ENCODE measurements at regions not wholly inside any gene's neighbourhood (a gene's known extent, or its start where the extent isn't known, plus 50 kb on each side); places are given as distances from the start of the nearest gene placed in this dataset.
"Not testable (repeated sequence)": the region's sequence is repeated elsewhere in the genome, so short reads cannot be mapped to it uniquely, and the experiment has no call there.

DNA sequence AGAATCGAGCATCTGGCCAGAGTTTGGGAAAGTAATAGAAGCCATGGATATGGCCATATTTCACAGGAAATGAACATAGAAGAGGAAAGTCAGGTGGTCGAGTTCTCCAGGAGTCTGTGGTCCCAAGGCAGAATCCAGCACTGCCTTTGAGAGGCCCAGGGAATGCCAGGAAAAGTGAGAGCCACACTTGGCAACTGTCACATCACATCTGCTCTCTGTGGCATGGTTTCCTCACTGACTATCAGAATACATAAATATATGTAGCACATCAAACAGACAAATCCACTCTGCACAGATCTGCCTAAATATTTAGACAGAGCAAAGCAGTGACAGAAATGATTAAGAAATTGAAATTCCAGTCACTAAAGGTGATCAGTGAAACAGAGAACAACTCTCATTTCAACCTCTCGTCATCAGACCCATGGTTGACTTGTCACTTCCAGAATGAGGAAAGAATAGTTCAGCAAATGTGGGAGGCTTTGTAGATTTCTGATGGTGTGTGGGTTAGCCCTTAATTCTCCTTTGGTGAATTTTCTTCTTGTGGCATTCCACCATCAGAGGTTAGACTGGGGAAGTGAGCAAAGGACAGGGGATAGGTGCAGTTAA is 58.8 kb upstream of the MAN1A2 start:
- H3K4me3 ChIP-seq, result no peak overlapping the region
- TF ChIP-seq, protein P1, sequence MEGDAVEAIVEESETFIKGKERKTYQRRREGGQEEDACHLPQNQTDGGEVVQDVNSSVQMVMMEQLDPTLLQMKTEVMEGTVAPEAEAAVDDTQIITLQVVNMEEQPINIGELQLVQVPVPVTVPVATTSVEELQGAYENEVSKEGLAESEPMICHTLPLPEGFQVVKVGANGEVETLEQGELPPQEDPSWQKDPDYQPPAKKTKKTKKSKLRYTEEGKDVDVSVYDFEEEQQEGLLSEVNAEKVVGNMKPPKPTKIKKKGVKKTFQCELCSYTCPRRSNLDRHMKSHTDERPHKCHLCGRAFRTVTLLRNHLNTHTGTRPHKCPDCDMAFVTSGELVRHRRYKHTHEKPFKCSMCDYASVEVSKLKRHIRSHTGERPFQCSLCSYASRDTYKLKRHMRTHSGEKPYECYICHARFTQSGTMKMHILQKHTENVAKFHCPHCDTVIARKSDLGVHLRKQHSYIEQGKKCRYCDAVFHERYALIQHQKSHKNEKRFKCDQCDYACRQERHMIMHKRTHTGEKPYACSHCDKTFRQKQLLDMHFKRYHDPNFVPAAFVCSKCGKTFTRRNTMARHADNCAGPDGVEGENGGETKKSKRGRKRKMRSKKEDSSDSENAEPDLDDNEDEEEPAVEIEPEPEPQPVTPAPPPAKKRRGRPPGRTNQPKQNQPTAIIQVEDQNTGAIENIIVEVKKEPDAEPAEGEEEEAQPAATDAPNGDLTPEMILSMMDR (conservative IDR thresholded peaks at IDR 0.05), result no peak
- TF ChIP-seq EZH2 (IDR thresholded peaks at IDR 0.05; ENCODE audit: low read depth), result no peak
- H3K4me1 ChIP-seq (replicated peaks; ENCODE audit: insufficient read depth), result no peaks in the 10 kb centered on the region
- intact Hi-C loops (cut with micrococcal nuclease; ENCODE audit: unreplicated experiment), result loop anchor here (10.0 kb wide), 1 partner anchor 456 kb away; no protein-coding TSS in a partner anchor
- no TSS peak for BruUV-seq (replicated peaks)
- no peaks in the 10 kb centered on the region for H4K20me1 ChIP-seq (ENCODE audit: insufficient read depth)
- no peaks in the 10 kb centered on the region for H3K9me3 ChIP-seq (ENCODE audit: insufficient read depth, low read depth)
- no peak for DNase-seq
- no peak overlapping the region for H3K4me2 ChIP-seq
- H3K36me3 ChIP-seq (ENCODE audit: low read depth), result no peaks in the 10 kb centered on the region
- no peak overlapping the region for H2AFZ ChIP-seq
- ChIA-PET CTCF (no interaction called here), POLR2A (ENCODE audit: unreplicated experiment) (no interaction called here)
- H3K79me2 ChIP-seq (ENCODE audit: low read depth), result no peaks in the 10 kb centered on the region
- no peaks in the 10 kb centered on the region for H3F3A ChIP-seq (ENCODE audit: insufficient read depth, low read depth)
- H3K27me3 ChIP-seq (ENCODE audit: insufficient read depth, low read depth), result no peaks in the 10 kb centered on the region
- H3K27ac ChIP-seq, result no peak overlapping the region
- H3K9me2 ChIP-seq (ENCODE audit: insufficient read depth), result no peaks in the 10 kb centered on the region

DNA sequence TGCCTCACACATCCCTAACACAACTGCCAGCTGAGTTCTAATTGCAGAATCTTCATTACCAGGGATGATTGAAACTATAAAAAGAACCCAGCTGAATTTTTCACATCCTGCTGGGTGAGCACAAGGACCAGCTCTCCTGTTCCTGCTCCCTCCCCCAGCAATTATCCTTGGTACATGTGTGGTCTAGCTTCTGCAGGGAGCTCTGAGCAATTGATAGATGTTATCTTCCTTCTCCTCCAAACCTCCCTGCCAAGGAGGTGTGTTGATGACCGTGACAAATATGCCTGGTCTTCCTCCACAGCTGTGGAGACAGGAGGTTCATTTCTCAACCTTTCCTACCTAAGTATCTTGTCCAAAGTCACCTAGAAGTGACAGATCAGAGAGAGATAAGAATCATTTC is 65.3 kb upstream of the MAN1A2 start:
- Histone ChIP-seq H3K27ac (no peak overlapping the region), H3F3A (ENCODE audit: insufficient read depth, low read depth) (no peaks in the 10 kb centered on the region), H3K9me3 (ENCODE audit: insufficient read depth, low read depth) (no peaks in the 10 kb centered on the region), H3K4me2 (no peak overlapping the region), H3K4me3 (no peak overlapping the region), H3K36me3 (ENCODE audit: low read depth) (no peaks in the 10 kb centered on the region), H3K9me2 (ENCODE audit: insufficient read depth) (no peaks in the 10 kb centered on the region), H3K79me2 (ENCODE audit: low read depth) (no peaks in the 10 kb centered on the region), H3K4me1 (replicated peaks; ENCODE audit: insufficient read depth) (no peaks in the 10 kb centered on the region), H3K27me3 (ENCODE audit: insufficient read depth, low read depth) (no peaks in the 10 kb centered on the region), H4K20me1 (ENCODE audit: insufficient read depth) (no peaks in the 10 kb centered on the region), H2AFZ (no peak overlapping the region)
- POLR2A ChIA-PET (ENCODE audit: unreplicated experiment), result no interaction called here
- no TSS peak for BruUV-seq (replicated peaks)
- CTCF ChIA-PET, result no interaction called here
- no peak for DNase-seq
- TF ChIP-seq, protein P1 (conservative IDR thresholded peaks at IDR 0.05), result no peak
- intact Hi-C loops (cut with micrococcal nuclease; ENCODE audit: unreplicated experiment), result loop anchor here (10.0 kb wide), 1 partner anchor 463 kb away; no protein-coding TSS in a partner anchor

DNA sequence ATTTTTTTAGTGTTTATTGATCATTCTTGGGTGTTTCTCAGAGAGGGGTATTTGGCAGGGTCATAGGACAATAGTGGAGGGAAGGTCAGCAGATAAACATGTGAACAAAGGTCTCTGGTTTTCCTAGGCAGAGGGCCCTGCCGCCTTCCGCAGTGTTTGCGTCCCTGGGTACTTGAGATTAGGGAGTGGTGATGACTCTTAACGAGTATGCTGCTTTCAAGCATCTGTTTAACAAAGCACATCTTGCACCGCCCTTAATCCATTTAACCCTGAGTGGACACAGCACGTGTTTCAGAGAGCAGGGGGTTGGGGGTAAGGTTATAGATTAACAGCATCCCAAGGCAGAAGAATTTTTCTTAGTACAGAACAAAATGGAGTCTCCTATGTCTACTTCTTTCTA is 67.1 kb upstream of the MAN1A2 start:
- intact Hi-C loops (cut with micrococcal nuclease; ENCODE audit: unreplicated experiment), result loop anchor here (10.0 kb wide), 1 partner anchor 465 kb away; no protein-coding TSS in a partner anchor
- H3F3A ChIP-seq (ENCODE audit: insufficient read depth, low read depth); H3K27me3 ChIP-seq (ENCODE audit: insufficient read depth, low read depth); H3K4me3 ChIP-seq; H3K9me3 ChIP-seq (ENCODE audit: insufficient read depth, low read depth); H3K9me2 ChIP-seq (ENCODE audit: insufficient read depth); POLR2A ChIA-PET (ENCODE audit: unreplicated experiment); H4K20me1 ChIP-seq (ENCODE audit: insufficient read depth); H3K79me2 ChIP-seq (ENCODE audit: low read depth); H3K36me3 ChIP-seq (ENCODE audit: low read depth); H2AFZ ChIP-seq; BruUV-seq (replicated peaks); H3K4me1 ChIP-seq (replicated peaks; ENCODE audit: insufficient read depth); CTCF ChIA-PET; H3K27ac ChIP-seq; DNase-seq; H3K4me2 ChIP-seq: not testable (repeated sequence)

DNA sequence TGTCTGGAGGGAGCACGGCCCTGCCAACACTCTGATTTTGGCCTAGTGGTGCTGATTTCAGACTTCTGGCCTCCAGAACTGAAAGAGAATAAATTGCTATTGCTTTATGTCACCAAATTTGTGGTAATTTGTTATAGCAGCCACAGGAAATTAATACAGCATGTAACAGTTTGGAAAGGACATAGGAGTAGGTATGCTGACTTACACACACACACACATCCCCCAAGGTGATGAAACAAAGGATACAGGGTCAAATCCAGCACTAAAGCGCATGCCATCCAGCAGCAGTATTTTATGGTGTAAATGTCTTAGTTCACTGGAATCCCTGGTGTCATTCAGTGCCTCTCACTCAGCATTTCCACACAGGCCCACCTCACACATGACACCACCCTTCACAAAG is 72.2 kb upstream of the MAN1A2 start:
- ChIA-PET POLR2A (ENCODE audit: unreplicated experiment) (no interaction called here), CTCF (no interaction called here)
- H3K4me1 ChIP-seq (replicated peaks; ENCODE audit: insufficient read depth), result peaks cover 10% of the 10 kb centered on the region; the same call in 1 of the 2 replicates
- DNase-seq, result no peak
- H3K27ac ChIP-seq, result no peak overlapping the region
- H3K79me2 ChIP-seq (ENCODE audit: low read depth), result no peaks in the 10 kb centered on the region
- H3K4me2 ChIP-seq, result no peak overlapping the region
- BruUV-seq (replicated peaks), result no TSS peak
- H4K20me1 ChIP-seq (ENCODE audit: insufficient read depth), result no peaks in the 10 kb centered on the region
- intact Hi-C loops (cut with micrococcal nuclease; ENCODE audit: unreplicated experiment), result no loop called here
- no peak overlapping the region for H2AFZ ChIP-seq
- H3K27me3 ChIP-seq (ENCODE audit: insufficient read depth, low read depth), result no peaks in the 10 kb centered on the region
- H3K9me3 ChIP-seq (ENCODE audit: insufficient read depth, low read depth), result no peaks in the 10 kb centered on the region
- no peaks in the 10 kb centered on the region for H3K36me3 ChIP-seq (ENCODE audit: low read depth)
- H3K4me3 ChIP-seq, result no peak overlapping the region
- H3F3A ChIP-seq (ENCODE audit: insufficient read depth, low read depth), result no peaks in the 10 kb centered on the region
- no peak for TF ChIP-seq EZH2 (IDR thresholded peaks at IDR 0.05; ENCODE audit: low read depth)
- TF ChIP-seq, protein P1 (conservative IDR thresholded peaks at IDR 0.05), result no peak
- H3K9me2 ChIP-seq (ENCODE audit: insufficient read depth), result no peaks in the 10 kb centered on the region; the same call in 1 of the 2 replicates
